Prostate gland (tissue), 2 donors: ENCODE measurements at regions not wholly inside any gene's neighbourhood (a gene's known extent, or its start where the extent isn't known, plus 50 kb on each side); places are given as distances from the start of the nearest gene placed in this dataset.
"Not testable (repeated sequence)": the region's sequence is repeated elsewhere in the genome, so short reads cannot be mapped to it uniquely, and the experiment has no call there.

Experiments
- DNase-seq: peaks from one replicate; pipeline ENCODE4 v3.0.0-alpha.2; 2019; ENCODE audit warnings: low spot score
- H3K27ac ChIP-seq, 2 donors: fragments of 200-600 bp; sonication (generic); 2 replicates each; pipeline ENCODE4 v1.5.1; 2017 to 2019
- H3K27me3 ChIP-seq: fragments of 200-600 bp; sonication (generic); replicated peaks from 2 replicates; pipeline ENCODE4 v1.5.1; 2019; ENCODE audit not compliant: insufficient read depth
- H3K36me3 ChIP-seq, 2 donors: fragments of 200-600 bp; sonication (generic); 1 replicate in 1 of 2; 2 replicates in 1 of 2; pipeline versions ENCODE4 v1.5.1 to v1.8.1; 2017 to 2019
- H3K4me1 ChIP-seq: fragments of 200-600 bp; sonication (generic); replicated peaks from 2 replicates; pipeline ENCODE4 v1.5.1; 2019
- H3K4me3 ChIP-seq, 2 donors: fragments of 200-600 bp; sonication (generic); 2 replicates each; pipeline ENCODE4 v1.5.1; 2017 to 2019
- H3K9me3 ChIP-seq: fragments of 200-600 bp; sonication (generic); 2 replicates; pipeline ENCODE4 v1.5.1; 2017
- CTCF ChIP-seq, 4 experiments: fragments of 200-600 bp in 2 of 4; fragments of 450-650 bp in 2 of 4; sonication (generic) in 2 of 4; IDR thresholded peaks; 1 replicate in 3 of 4; 2 replicates in 1 of 4; pipeline ENCODE4 v1.5.1; 2016 to 2019; ENCODE audit warnings: antibody characterized with exemption in 4 of 4, mild to moderate bottlenecking in 2 of 4, moderate library complexity in 2 of 4
- POLR2A ChIP-seq: fragments of 450-650 bp; IDR thresholded peaks from one replicate; pipeline ENCODE4 v1.6.1; 2016; ENCODE audit warnings: antibody characterized with exemption, mild to moderate bottlenecking
- POLR2AphosphoS5 ChIP-seq: sonication (generic); formaldehyde crosslinking; IDR thresholded peaks from one replicate; pipeline ENCODE4 v1.6.1; 2017; ENCODE audit warnings: antibody characterized with exemption
- WGBS: methylation state at CpG from one replicate; pipeline ENCODE4 v1.1.5; 2018; 5-methylcytosine and 5-hydroxymethylcytosine counted together
- intact Hi-C: fragments of 100-400 bp; cut with DNase I; formaldehyde crosslinking; loops from one replicate; pipeline ENCODE4 v1.14.2; 2022

- H3K4me3 ChIP-seq: no peak overlapping the region
- no peak for DNase-seq
- intact Hi-C loops: no loop called here
- TF ChIP-seq CTCF (IDR thresholded peaks at IDR 0.05) (no peak), POLR2A (no peak), POLR2AphosphoS5 (no peak)
- H3K27ac ChIP-seq: no peak overlapping the region
- H3K9me3 ChIP-seq: no peaks in the 10 kb centered on the region
- no peaks in the 10 kb centered on the region for H3K27me3 ChIP-seq
- no peaks in the 10 kb centered on the region for H3K36me3 ChIP-seq
- H3K4me1 ChIP-seq: peaks cover 1% of the 10 kb centered on the region
- WGBS: 36% methylated on average over 2 of the region's 2 CpGs
These were observed 157.9 kb downstream of the MEX3B start for GRCh38 chr15:81887912-81888311.

GRCh38 chr15:81887188-81887587 is 158.6 kb downstream of the MEX3B start:
- H3K9me3 ChIP-seq, intact Hi-C loops, H3K4me3 ChIP-seq, H3K27ac ChIP-seq, H3K36me3 ChIP-seq, DNase-seq, H3K27me3 ChIP-seq, H3K4me1 ChIP-seq: not testable (repeated sequence)

DNA sequence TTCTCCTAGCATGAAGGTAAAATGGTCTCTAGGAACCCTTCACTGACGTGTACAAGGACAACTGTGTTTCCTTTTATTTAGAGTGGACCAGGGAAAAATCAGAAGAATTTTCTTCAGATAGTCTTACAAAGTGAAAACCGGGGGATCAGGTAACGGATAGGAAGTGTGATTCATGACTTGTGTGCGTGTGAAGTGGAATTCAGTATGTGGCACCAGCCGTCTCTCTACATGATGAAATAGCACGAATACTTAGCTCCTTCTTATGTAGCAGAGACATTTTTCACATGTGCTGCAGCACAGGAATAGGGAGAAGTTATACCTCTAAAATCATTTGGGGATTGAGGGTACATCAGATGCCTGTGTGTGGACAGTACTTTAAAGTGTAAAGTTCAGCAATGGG is 159.2 kb downstream of the MEX3B start:
- no peak for TF ChIP-seq POLR2A
- TF ChIP-seq POLR2AphosphoS5: no peak
- no peak for TF ChIP-seq CTCF (IDR thresholded peaks at IDR 0.05)
- Histone ChIP-seq H3K9me3 (no peaks in the 10 kb centered on the region), H3K27me3 (no peaks in the 10 kb centered on the region), H3K4me3 (no peak overlapping the region), H3K36me3 (no peaks in the 10 kb centered on the region), H3K4me1 (no peaks in the 10 kb centered on the region), H3K27ac (no peak overlapping the region)
- intact Hi-C loops: no loop called here
- DNase-seq: no peak
- WGBS: 96% methylated on average over 6 of the region's 6 CpGs

- intact Hi-C loops: no loop called here
- Histone ChIP-seq H3K4me3 (no peak overlapping the region), H3K27me3 (no peaks in the 10 kb centered on the region), H3K4me1 (no peaks in the 10 kb centered on the region), H3K9me3 (no peaks in the 10 kb centered on the region), H3K36me3 (no peaks in the 10 kb centered on the region), H3K27ac (no peak overlapping the region)
- DNase-seq: no peak
- WGBS: 96% methylated on average over 2 of the region's 2 CpGs
- TF ChIP-seq POLR2AphosphoS5: no peak
- no peak for TF ChIP-seq POLR2A
- TF ChIP-seq CTCF (IDR thresholded peaks at IDR 0.05): no peak
These were observed 159.7 kb downstream of the MEX3B start for GRCh38 chr15:81886080-81886479.

DNA sequence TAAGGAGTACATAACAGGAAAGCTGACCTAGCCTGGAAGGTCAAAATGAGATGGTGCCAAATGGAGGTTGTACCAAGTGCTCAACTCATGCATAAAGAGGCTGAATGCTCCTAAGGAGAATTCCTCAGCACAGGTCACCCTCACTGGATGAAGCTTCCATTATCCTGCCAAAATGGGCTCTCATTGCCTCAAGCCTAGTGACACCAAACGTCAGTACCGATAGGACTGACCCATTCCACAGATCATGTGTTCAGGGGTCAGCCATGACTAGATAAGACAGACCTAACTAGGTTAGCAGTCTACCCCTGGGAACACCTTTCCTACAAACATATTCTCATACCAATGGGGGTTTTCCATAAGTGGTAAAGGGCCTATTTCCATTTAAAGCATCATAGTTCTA is 160.7 kb downstream of the MEX3B start:
- H3K9me3 ChIP-seq: no peaks in the 10 kb centered on the region
- TF ChIP-seq CTCF (IDR thresholded peaks at IDR 0.05) (no peak), POLR2AphosphoS5 (no peak), POLR2A (no peak)
- no peak for DNase-seq
- H3K4me3 ChIP-seq: no peak overlapping the region
- H3K27ac ChIP-seq: no peak overlapping the region
- no peaks in the 10 kb centered on the region for H3K27me3 ChIP-seq
- H3K36me3 ChIP-seq: no peaks in the 10 kb centered on the region
- H3K4me1 ChIP-seq: no peaks in the 10 kb centered on the region
- 100% methylated on average over 2 of the region's 2 CpGs for WGBS
- intact Hi-C loops: no loop called here

GRCh38 chr15:81882504-81882903 is 163.3 kb downstream of the MEX3B start:
- H3K27ac ChIP-seq: no peak overlapping the region
- 75% methylated on average over 5 of the region's 5 CpGs for WGBS
- H3K36me3 ChIP-seq: no peaks in the 10 kb centered on the region
- H3K9me3 ChIP-seq: no peaks in the 10 kb centered on the region
- H3K27me3 ChIP-seq: no peaks in the 10 kb centered on the region
- H3K4me3 ChIP-seq: no peak overlapping the region
- no peaks in the 10 kb centered on the region for H3K4me1 ChIP-seq
- no peak for TF ChIP-seq POLR2A
- no peak for TF ChIP-seq POLR2AphosphoS5
- no peak for DNase-seq
- intact Hi-C loops: no loop called here
